Stimulated activated CD4-positive, alpha-beta T cell treated with anti-CD3 and anti-CD28 coated beads, Interleukin-15, amount 100 ng/mL, for 1 hour (primary cell): ENCODE measurements at regions not wholly inside any gene's neighbourhood (a gene's known extent, or its start where the extent isn't known, plus 50 kb on each side); places are given as distances from the start of the nearest gene placed in this dataset.
"Not testable (repeated sequence)": the region's sequence is repeated elsewhere in the genome, so short reads cannot be mapped to it uniquely, and the experiment has no call there.

Experiments
- DNase-seq, 2 donors: peaks; one replicate each; pipeline ENCODE4 v3.0.0-alpha.2; 2020; ENCODE audit warnings: low read depth in 1 of 2, low spot score in 1 of 2

GRCh38 chr11:134850566-134850965 is 438.5 kb upstream of the B3GAT1 start:
- DNase-seq: no peak

- DNase-seq: no peak
These were observed 437.8 kb upstream of the B3GAT1 start for GRCh38 chr11:134849833-134850232.

GRCh38 chr11:134847083-134847715 is 435.2 kb upstream of the B3GAT1 start:
- DNase-seq: no peak

GRCh38 chr11:134846328-134847082 is 434.5 kb upstream of the B3GAT1 start:
- DNase-seq: no peak

GRCh38 chr11:134845474-134846327 is 433.7 kb upstream of the B3GAT1 start:
- DNase-seq: no peak

GRCh38 chr11:134844838-134845237 is 432.8 kb upstream of the B3GAT1 start:
- no peak for DNase-seq

- no peak for DNase-seq
These were observed 431.7 kb upstream of the B3GAT1 start for GRCh38 chr11:134843735-134844134.

- no peak for DNase-seq
These were observed 431.0 kb upstream of the B3GAT1 start for GRCh38 chr11:134843020-134843419.

- DNase-seq: no peak
These were observed 429.9 kb upstream of the B3GAT1 start for GRCh38 chr11:134841972-134842371.

GRCh38 chr11:134841411-134841810 is 429.4 kb upstream of the B3GAT1 start:
- no peak for DNase-seq

GRCh38 chr11:134840945-134841344 is 428.9 kb upstream of the B3GAT1 start:
- no peak for DNase-seq

- not testable (repeated sequence) for DNase-seq
These were observed 428.1 kb upstream of the B3GAT1 start for GRCh38 chr11:134840165-134840564.

- no peak for DNase-seq
These were observed 426.7 kb upstream of the B3GAT1 start for GRCh38 chr11:134838708-134839107.

GRCh38 chr11:134837887-134838232 is 425.8 kb upstream of the B3GAT1 start:
- DNase-seq: no peak

- DNase-seq: no peak
These were observed 425.3 kb upstream of the B3GAT1 start for GRCh38 chr11:134837166-134837886.

- DNase-seq: no peak
These were observed 424.5 kb upstream of the B3GAT1 start for GRCh38 chr11:134836561-134836960.

- DNase-seq: no peak
These were observed 423.5 kb upstream of the B3GAT1 start for GRCh38 chr11:134835561-134835960.

GRCh38 chr11:134830312-134830711 is 418.3 kb upstream of the B3GAT1 start:
- no peak for DNase-seq

- no peak for DNase-seq
These were observed 411.9 kb upstream of the B3GAT1 start for GRCh38 chr11:134823970-134824369.

- DNase-seq: no peak
These were observed 410.9 kb upstream of the B3GAT1 start for GRCh38 chr11:134822897-134823296.

GRCh38 chr11:134821422-134821821 is 409.4 kb upstream of the B3GAT1 start:
- DNase-seq: no peak
